NCI-H146 (cell line): ENCODE measurements at regions not wholly inside any gene's neighbourhood (a gene's known extent, or its start where the extent isn't known, plus 50 kb on each side); places are given as distances from the start of the nearest gene placed in this dataset.

Experiments used
- DNase-seq: peaks from one replicate; lab custom pipeline; 2025; lab: John Stamatoyannopoulos, UW

DNA sequence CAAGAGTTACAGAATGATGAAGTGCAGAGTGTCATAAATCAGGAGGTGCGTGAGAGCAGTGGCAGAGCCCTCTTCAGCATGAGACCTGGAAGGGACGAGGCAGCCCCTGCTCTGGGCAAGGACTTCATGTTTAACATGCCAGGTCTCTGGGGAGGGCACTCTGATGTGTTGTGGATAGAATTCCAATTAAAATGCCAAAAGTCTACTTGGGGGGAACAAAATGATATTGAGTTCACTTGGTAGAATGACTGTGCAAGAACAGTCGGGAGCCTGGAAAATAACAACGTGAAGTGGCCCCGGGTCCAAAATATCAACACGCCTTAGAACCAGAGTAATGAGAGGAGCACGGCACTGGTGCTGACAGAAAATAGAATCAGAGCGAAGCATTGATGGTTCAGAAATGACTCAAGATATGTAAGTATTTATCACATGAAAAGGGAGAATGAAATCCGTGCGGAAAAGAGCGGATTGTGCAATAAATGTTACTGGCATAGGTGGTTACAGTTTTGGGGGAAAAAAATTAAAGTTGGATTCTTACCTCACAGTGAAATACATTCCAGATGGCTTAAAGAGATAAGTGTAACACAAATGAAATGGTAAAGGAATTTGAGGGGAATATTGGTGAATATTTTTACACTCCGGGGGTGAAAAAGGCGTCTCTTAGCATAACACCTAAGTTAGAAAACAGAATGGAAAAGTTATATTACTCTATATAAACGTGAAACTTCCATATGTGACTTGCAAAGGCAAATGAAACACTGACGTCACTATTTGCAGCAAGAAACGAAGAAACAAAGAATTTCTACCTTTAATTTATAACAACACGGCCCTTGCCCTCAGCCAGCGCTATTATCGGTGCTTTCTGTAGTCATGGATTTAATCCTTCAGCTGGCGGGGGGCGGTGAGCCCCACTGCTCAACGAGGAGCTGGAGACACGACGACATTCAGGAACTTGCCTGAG, 159.4 kb upstream of the TWIST2 start:
- DNase-seq = no peak

DNA sequence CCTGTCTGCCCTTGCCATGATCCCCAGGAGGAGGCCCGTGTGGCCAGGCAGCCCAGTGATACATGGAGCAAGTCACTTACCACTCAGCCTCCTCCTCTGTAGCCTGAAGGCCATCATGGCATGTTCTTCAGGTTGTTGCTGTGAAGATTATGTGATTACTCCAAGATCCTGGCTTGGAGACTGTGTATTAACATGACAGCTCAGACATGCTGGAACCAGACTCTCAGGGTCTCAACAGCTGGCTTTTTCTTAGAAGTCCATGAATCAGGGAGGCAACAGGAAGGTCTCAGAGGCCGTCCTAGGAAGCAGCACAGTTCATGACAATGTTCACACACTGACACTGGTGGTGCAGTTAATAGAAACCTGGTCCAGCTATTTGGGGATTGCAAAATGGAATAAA, 158.6 kb upstream of the TWIST2 start:
- DNase-seq = no peak

DNA sequence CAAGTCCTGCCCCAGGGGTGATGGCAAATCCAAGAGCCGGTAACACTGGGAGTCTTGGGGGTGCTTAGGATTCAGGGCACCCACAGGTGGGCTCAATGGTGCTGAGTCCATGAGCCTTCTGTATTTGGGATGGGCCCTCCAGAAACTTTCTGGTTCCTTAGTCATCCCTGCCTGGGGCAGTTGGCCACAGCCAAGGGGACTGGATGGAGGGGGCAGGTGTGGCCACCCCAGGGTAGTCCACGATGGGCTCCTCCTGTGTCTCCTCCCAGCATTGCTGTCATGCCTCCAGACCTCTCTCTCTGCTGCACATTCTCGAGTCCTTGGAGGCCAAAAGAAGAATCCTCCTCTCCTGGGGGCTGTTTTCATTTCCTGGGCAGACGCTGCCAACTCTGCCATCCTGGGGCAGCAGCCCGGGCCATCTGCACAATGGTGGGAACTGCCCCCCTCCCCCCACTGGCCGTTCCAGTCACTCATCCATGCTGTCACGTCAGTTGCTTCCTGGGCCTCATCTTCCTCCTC, 158.0 kb upstream of the TWIST2 start:
- no peak for DNase-seq

- no peak for DNase-seq
These were observed 157.4 kb upstream of the TWIST2 start for GRCh38 chr2:238690511-238690910.

DNA sequence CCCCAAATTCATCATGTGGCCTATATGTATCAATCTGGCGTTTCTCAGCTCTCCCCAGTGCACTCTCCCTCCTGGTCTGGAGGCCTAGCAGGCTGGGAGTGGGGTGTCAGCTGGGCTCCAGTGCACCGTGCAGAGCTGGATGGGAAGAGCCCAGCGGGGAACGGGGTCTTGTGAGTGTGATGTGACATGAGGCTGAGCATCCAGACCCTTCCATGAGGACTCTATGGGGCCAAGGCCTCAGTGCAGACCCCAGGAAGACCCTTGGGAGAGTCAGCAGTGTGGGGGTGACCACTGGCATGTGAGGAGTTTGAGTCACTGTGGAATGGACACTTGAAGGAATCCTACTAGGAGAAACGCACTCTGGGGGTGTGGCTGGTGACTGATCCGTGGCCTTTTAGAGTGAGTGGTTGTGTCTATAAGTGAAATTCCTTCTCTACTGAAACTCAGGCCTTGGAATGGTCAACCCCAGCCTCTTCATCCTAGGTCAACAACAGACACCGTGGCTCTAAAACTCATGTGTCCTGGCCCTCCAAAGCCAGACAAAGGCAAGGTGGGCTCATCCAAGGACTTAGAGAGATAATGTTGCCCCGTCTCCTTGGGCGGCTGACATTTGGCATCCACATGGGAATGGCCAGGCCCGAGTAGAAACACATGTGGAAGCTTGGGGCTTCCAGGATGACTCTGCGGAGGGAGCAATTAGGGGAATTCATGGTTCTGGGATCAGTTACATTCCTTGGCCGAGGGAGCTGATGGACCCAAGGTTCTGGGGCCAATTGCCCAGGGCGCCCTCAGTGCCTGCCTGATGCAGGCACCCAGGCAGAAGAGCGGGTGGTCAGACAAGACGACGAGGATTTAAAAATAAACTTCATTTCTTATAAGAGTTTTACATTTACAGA, 156.0 kb upstream of the TWIST2 start:
- no peak for DNase-seq

- no peak for DNase-seq
These were observed 155.3 kb upstream of the TWIST2 start for GRCh38 chr2:238692562-238692961.

DNA sequence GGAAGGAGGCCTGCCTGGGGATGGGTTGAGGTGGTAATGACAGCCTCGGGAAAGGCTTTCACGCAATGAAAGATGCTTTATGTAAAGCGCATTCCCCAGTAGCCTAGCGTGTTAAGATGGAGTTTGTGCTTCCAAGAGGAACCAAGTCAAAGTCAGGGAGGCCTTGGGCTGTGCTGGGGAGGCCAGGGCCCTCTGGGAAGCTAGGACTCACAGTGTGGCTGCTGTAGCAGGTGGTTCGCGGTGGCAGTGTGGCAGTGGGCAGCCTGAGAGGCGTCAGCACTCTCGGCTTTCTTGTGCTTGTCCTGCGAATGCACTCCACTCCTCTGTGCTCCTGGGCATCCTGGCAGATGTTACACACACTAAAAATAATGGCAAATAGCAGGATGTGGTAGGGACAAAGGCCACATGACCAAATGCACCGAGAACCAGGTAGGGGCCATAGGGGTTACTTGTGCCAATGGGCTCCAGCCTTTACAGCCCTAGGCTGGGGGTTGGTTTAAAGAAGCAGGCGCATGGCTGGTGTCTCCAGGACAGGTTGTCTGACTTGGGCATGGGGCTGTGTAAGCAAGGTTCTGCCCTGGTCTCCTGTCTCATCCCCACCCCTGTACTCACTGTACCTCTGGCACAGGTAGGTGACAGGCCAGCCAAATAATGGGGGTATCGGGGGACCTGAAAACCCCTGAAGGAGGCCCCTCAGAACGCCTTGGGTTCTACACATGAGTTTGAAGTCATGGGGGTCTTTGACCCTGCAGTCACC, 154.4 kb upstream of the TWIST2 start:
- DNase-seq = no peak

DNA sequence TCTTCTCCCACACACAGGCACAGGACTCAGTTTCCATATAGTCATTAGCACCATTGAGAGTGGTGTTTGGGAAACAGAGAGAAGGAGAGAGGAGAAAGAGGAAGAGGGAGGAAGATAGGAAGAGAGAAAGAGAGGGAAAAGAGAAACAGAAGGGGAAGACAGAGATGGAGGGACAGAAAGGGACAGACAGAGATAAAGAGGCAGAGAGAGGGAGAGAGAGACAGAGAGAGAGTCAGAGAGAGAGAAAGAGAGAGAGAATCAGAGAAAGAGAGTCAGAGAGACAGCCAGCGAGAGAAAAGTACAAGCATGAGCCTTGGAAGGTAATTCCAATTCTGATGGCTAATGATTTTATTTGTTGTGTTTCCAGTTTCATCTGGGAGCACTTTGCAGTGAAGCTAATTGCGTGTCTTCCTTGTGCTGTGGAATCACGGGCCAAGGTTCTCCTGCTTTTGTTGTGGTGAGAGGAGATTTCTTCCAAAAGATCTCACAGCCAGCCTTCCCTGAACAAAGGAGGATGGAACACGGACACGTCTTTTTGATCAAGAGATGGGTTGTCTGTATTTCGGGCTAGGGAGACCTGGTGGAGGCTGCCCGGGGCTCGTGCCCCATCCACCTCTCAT, 153.6 kb upstream of the TWIST2 start:
- DNase-seq = no peak

- no peak for DNase-seq
These were observed 153.0 kb upstream of the TWIST2 start for GRCh38 chr2:238694922-238695321.

- DNase-seq = no peak
These were observed 152.3 kb upstream of the TWIST2 start for GRCh38 chr2:238695538-238695937.

- no peak for DNase-seq
These were observed 151.6 kb upstream of the TWIST2 start for GRCh38 chr2:238696331-238696730.

DNA sequence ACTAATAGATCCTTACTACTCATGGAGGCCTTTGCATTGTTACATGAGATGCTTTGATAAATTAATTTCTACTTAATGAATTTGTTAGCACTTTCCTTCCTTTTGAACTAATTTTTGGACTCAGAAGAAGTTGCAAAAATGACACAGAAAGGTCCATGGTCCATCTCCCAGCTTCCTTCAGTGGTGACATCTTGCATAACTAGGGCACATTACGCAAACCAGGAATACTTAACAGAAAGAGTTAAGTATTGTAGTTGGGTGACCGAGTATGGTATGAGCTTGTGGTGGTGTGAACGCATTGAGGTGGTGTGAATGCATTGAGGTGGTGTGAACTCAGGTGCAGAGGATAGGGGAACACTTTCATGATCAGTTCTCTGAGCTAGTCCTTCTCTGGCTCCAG, 151.1 kb upstream of the TWIST2 start:
- DNase-seq = no peak

DNA sequence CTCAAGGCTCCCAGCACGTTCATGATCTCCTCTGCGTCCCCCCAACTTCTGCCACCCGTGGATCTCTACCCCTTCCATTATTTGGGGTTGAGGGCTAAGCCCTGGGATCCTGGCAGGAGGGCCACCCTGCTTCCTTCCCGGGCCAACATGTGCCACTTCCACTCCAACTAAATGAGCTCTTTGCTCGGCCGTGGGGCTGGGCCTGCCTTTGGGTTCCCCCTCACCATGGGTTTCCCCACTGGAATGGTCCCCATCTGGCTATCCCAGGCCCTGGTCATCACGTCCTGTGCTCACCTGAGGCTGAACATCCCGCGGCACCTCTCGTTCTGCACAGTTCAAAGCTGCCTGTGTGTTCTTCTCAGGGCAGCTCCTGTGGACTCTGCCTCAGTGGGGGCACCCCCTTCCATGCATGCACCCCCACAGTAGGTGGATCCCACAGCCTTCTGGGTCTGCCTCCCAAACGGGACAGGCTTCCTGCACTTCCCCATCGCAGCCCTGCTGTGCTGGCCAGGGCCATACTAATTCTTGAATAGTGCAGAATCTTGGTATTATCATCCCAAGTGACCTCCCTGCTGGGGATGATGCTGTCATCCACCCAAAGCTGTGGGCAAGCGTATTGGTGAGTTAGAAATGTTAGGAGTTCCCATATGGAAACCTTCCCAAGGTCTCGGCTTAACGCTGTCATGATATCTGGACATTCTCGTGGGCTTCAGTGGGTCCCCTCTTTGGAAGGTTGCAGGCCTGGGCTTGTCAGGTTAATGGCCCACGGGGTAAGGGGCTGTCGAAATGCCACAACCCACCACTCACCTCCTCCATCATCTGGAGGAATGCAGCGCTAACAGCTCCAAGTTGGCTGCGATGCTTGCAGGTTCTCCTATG, 150.5 kb upstream of the TWIST2 start:
- no peak for DNase-seq

DNA sequence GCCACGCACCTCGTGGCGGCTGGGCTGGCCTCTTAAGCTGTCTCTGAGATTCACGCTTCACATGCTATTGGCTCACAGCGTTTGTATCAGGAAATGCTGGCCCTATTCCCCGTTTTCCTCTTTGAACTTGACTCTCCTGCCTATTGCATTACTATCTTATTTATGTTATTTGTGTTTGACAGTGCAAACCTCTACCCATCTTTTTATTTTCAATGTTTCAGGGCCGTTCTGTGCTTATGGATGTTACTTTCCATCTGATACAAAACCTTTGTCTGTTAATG, 149.9 kb upstream of the TWIST2 start:
- no peak for DNase-seq

GRCh38 chr2:238698451-238699306, 149.2 kb upstream of the TWIST2 start:
- no peak for DNase-seq

GRCh38 chr2:238699307-238700116, 148.4 kb upstream of the TWIST2 start:
- DNase-seq = no peak

GRCh38 chr2:238700117-238700457, 147.8 kb upstream of the TWIST2 start:
- no peak for DNase-seq

- DNase-seq = no peak
These were observed 147.2 kb upstream of the TWIST2 start for GRCh38 chr2:238700506-238701340.
